K562 (cell line): ENCODE measurements at regions not wholly inside any gene's neighbourhood (a gene's known extent, or its start where the extent isn't known, plus 50 kb on each side); places are given as distances from the start of the nearest gene placed in this dataset.

Experiments used
- ATF4 ChIP-seq: fragments of 450-650 bp; formaldehyde crosslinking; IDR thresholded peaks from 2 replicates; pipeline ENCODE4 v1.4.0; 2022; ENCODE audit warnings: mild to moderate bottlenecking, moderate library complexity
- CGGBP1 ChIP-seq: fragments of 250-450 bp; sonication (Bioruptor Pico); IDR thresholded peaks from 2 replicates; pipeline ENCODE4 v1.9.0; 2021; ENCODE audit warnings: mild to moderate bottlenecking
- DIDO1 ChIP-seq: fragments of 450-650 bp; IDR thresholded peaks from 2 replicates; pipeline ENCODE4 v1.6.1; 2016; ENCODE audit warnings: low read depth, missing biosample characterization, missing genetic modification characterization
- E2F4 ChIP-seq: sonication (generic); formaldehyde crosslinking; IDR thresholded peaks from 2 replicates; pipeline ENCODE4 v1.8.0; 2022; ENCODE audit warnings: mild to moderate bottlenecking, low read depth, missing genetic modification reagents
- GATAD2B ChIP-seq: fragments of 450-650 bp; IDR thresholded peaks from 2 replicates; pipeline ENCODE4 v1.6.1; 2017; ENCODE audit warnings: mild to moderate bottlenecking, borderline replicate concordance
- HDAC6 ChIP-seq: IDR thresholded peaks from 2 replicates; pipeline ENCODE4 v1.6.1; 2012; ENCODE audit warnings: low read depth, mild to moderate bottlenecking, control low read depth, inconsistent platforms, low read length, moderate library complexity
- HNRNPK ChIP-seq: fragments of 200-400 bp; formaldehyde crosslinking; IDR thresholded peaks from one replicate; pipeline ENCODE4 v1.6.1; 2018; ENCODE audit warnings: mild to moderate bottlenecking, low read depth, low read length; ENCODE audit not compliant: poor library complexity, severe bottlenecking
- HSF4 ChIP-seq: fragments of 250-450 bp; sonication (Bioruptor Pico); IDR thresholded peaks from 2 replicates; pipeline ENCODE4 v2.1.2; 2022; ENCODE audit warnings: mild to moderate bottlenecking, moderate library complexity, borderline replicate concordance
- KLF16 ChIP-seq: IDR thresholded peaks from 2 replicates; pipeline ENCODE4 v1.6.1; 2016; ENCODE audit warnings: antibody characterized with exemption
- NFRKB ChIP-seq: fragments of 450-650 bp; IDR thresholded peaks from 2 replicates; pipeline ENCODE4 v1.6.1; 2016; ENCODE audit warnings: low read depth
- NR0B1 ChIP-seq: fragments of 450-650 bp; IDR thresholded peaks from one replicate; pipeline ENCODE4 v1.6.1; 2018; ENCODE audit warnings: mild to moderate bottlenecking, moderate library complexity; ENCODE audit not compliant: partially characterized antibody
- NR2C2 ChIP-seq, 2 experiments: fragments of 200-800 bp in 1 of 2; sonication (Bioruptor generic) in 1 of 2; sonication (generic) in 1 of 2; formaldehyde crosslinking in 1 of 2; IDR thresholded peaks; 2 replicates each; pipeline versions ENCODE4 v1.6.1 to v1.8.0; 2016 to 2022; ENCODE audit warnings: mild to moderate bottlenecking in 1 of 2, missing compliant biosample characterization in 1 of 2, missing genetic modification characterization in 1 of 2, missing genetic modification reagents in 1 of 2
- PHF20 ChIP-seq: fragments of 450-650 bp; IDR thresholded peaks from 2 replicates; pipeline ENCODE4 v1.6.1; 2018; ENCODE audit not compliant: partially characterized antibody
- PREB ChIP-seq: sonication (generic); formaldehyde crosslinking; IDR thresholded peaks from 2 replicates; pipeline ENCODE4 v1.8.1; 2023; ENCODE audit warnings: mild to moderate bottlenecking, missing genetic modification reagents
- PURB ChIP-seq: sonication (generic); formaldehyde crosslinking; IDR thresholded peaks from 2 replicates; pipeline ENCODE4 v1.9.0; 2021; ENCODE audit warnings: low read depth, mild to moderate bottlenecking, missing genetic modification reagents
- TCF7 ChIP-seq: sonication (generic); IDR thresholded peaks from 2 replicates; pipeline ENCODE4 v1.6.1; 2016; ENCODE audit warnings: antibody characterized with exemption, borderline replicate concordance
- THRAP3 ChIP-seq: fragments of 450-650 bp; IDR thresholded peaks from 2 replicates; pipeline ENCODE4 v1.6.1; 2016; ENCODE audit warnings: mild to moderate bottlenecking, inconsistent platforms, borderline replicate concordance
- VEZF1 ChIP-seq: fragments of 200-800 bp; sonication (Bioruptor generic); IDR thresholded peaks from 2 replicates; pipeline ENCODE4 v1.6.1; 2017; ENCODE audit warnings: missing genetic modification characterization, missing compliant biosample characterization
- ZNF449 ChIP-seq: fragments of 250-450 bp; sonication (Bioruptor Pico); IDR thresholded peaks from 2 replicates; pipeline ENCODE4 v1.8.0; 2022; ENCODE audit warnings: moderate library complexity, mild to moderate bottlenecking, inconsistent platforms

GRCh38 chr6:28807682-28808280, 116.0 kb downstream of the TRIM27 start (continued):
- TF ChIP-seq NR0B1 (no peak), PHF20 (peak; percentile 33), PURB (CRISPR knock-in tag) (no peak), THRAP3 (no peak), NFRKB (peak; percentile 54; the same call in 1 of the 2 replicates), ZNF449 (CRISPR knock-in tag) (no peak), PREB (CRISPR knock-in tag) (no peak), KLF16 (no peak; the same call in 1 of the 2 replicates), VEZF1 (no peak), HDAC6 (peak; percentile 82; the same call in 1 of the 2 replicates), TCF7 (no peak), HNRNPK (no peak), DIDO1 (0 out of 2 replicates have a peak, but pooled peaks have one; percentile 24), GATAD2B (no peak; the same call in 1 of the 2 replicates), HSF4 (no peak), NR2C2 (CRISPR knock-in tag; IDR thresholded peaks at IDR 0.05) (no peak), NR2C2 (tag; IDR thresholded peaks at IDR 0.05) (0 out of 2 replicates have a peak, but pooled peaks have one; percentile 18), ATF4 (CRISPR knock-in tag) (no peak), CGGBP1 (CRISPR knock-in tag) (peak; percentile 24; the same call in 1 of the 2 replicates), E2F4 (CRISPR knock-in tag) (no peak)
